ENCODE measurements at regions not wholly inside any gene's neighbourhood (a gene's known extent, or its start where the extent isn't known, plus 50 kb on each side); places are given as distances from the start of the nearest gene placed in this dataset.

GRCh38 chr10:78143576-78143975 is 109.9 kb downstream of the RPS24 start:
- POLR2A ChIA-PET = no interaction called here
- no peak for DNase-seq (ENCODE audit: extremely low spot score)
- CTCF ChIA-PET = no interaction called here
- no peak for TF ChIP-seq CTCF (IDR thresholded peaks at IDR 0.05; ENCODE audit: control extremely low read depth, extremely low read depth, low read depth, missing control alignments)

- no peak for DNase-seq (ENCODE audit: extremely low spot score)
- ChIA-PET CTCF (no interaction called here), POLR2A (no interaction called here)
- no peak for TF ChIP-seq CTCF (IDR thresholded peaks at IDR 0.05; ENCODE audit: control extremely low read depth, extremely low read depth, low read depth, missing control alignments)
Measured at GRCh38 chr10:78146200-78146599, 112.5 kb downstream of the RPS24 start.

GRCh38 chr10:78147202-78147601 is 113.5 kb downstream of the RPS24 start:
- TF ChIP-seq CTCF (IDR thresholded peaks at IDR 0.05; ENCODE audit: control extremely low read depth, extremely low read depth, low read depth, missing control alignments) = no peak
- DNase-seq (ENCODE audit: extremely low spot score) = no peak
- CTCF ChIA-PET = no interaction called here
- POLR2A ChIA-PET = no interaction called here

- ChIA-PET POLR2A (no interaction called here), CTCF (interaction anchor here (0.7 to 1.2 kb wide), 2 partner anchors 13 to 503 kb away, joined by 3 read pairs; no protein-coding TSS in a partner anchor)
- no peak for DNase-seq (ENCODE audit: extremely low spot score)
- TF ChIP-seq CTCF (IDR thresholded peaks at IDR 0.05; ENCODE audit: control extremely low read depth, extremely low read depth, low read depth, missing control alignments) = no peak
Measured at GRCh38 chr10:78148216-78148960, 114.7 kb downstream of the RPS24 start.

- DNase-seq (ENCODE audit: extremely low spot score) = no peak
- POLR2A ChIA-PET = no interaction called here
- CTCF ChIA-PET = no interaction called here
- no peak for TF ChIP-seq CTCF (IDR thresholded peaks at IDR 0.05; ENCODE audit: control extremely low read depth, extremely low read depth, low read depth, missing control alignments)
Measured at GRCh38 chr10:78148961-78149612, 115.4 kb downstream of the RPS24 start.

GRCh38 chr10:78150756-78151155 is 117.1 kb downstream of the RPS24 start:
- ChIA-PET CTCF (no interaction called here), POLR2A (no interaction called here)
- DNase-seq (ENCODE audit: extremely low spot score) = no peak
- TF ChIP-seq CTCF (IDR thresholded peaks at IDR 0.05; ENCODE audit: control extremely low read depth, extremely low read depth, low read depth, missing control alignments) = no peak

All from GM10248 (cell line).